Brain microvascular endothelial cell (primary cell): ENCODE measurements at regions not wholly inside any gene's neighbourhood (a gene's known extent, or its start where the extent isn't known, plus 50 kb on each side); places are given as distances from the start of the nearest gene placed in this dataset.

Experiments
- DNase-seq: peaks from one replicate; pipeline ENCODE4 v3.0.0-alpha.2; 2020
- H3K27ac ChIP-seq: fragments of 250-450 bp; sonication (Bioruptor Pico); 2 replicates; pipeline ENCODE4 v1.5.1; 2020; ENCODE audit warnings: mild to moderate bottlenecking, moderate library complexity
- H3K27me3 ChIP-seq: fragments of 250-450 bp; sonication (Bioruptor Pico); replicated peaks from 2 replicates; pipeline ENCODE4 v1.5.1; 2020; ENCODE audit warnings: mild to moderate bottlenecking
- H3K36me3 ChIP-seq: fragments of 250-450 bp; sonication (Bioruptor Pico); replicated peaks from 2 replicates; pipeline ENCODE4 v1.5.1; 2020; ENCODE audit warnings: mild to moderate bottlenecking
- H3K4me3 ChIP-seq: 2 replicates; pipeline ENCODE4 v1.5.1; 2011; ENCODE audit warnings: low read depth, mild to moderate bottlenecking, control low read depth, low read length, moderate library complexity
- in situ Hi-C: cut with HindIII; loops from 2 replicates; pipeline ENCODE4 v1.10.0; 2017; ENCODE audit warnings: low sequenced_read_pairs, low pct_ligation_motif_present
- TF ChIP-seq, protein P1 (sequence below): IDR thresholded peaks from 2 replicates; pipeline ENCODE4 v1.5.1; 2011; ENCODE audit warnings: low read depth, mild to moderate bottlenecking, moderate library complexity, low read length, control low read depth, inconsistent platforms; ENCODE audit errors: missing control alignments

DNA sequence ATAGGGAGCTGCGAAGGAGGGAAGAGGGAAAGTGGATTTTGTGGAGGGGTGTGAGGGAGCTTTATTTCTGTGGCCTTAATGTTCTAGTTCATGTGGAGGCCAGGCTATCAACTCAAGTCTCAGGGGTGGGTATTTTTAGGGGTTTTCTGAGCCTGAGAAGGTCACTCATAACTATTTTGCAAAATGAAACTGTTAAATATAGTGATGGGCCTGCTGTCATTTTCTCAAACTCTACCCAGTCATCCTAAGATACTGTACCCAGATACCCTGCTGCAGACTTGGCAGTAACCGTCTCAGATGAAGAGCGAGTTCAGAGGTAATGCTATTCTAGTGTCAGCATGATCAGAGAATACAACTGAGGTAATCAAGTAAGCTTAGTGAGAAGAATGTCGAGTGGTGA lies 545.0 kb upstream of the TBL1XR1 start:
- H3K27ac ChIP-seq: no peak overlapping the region
- TF ChIP-seq, protein P1, sequence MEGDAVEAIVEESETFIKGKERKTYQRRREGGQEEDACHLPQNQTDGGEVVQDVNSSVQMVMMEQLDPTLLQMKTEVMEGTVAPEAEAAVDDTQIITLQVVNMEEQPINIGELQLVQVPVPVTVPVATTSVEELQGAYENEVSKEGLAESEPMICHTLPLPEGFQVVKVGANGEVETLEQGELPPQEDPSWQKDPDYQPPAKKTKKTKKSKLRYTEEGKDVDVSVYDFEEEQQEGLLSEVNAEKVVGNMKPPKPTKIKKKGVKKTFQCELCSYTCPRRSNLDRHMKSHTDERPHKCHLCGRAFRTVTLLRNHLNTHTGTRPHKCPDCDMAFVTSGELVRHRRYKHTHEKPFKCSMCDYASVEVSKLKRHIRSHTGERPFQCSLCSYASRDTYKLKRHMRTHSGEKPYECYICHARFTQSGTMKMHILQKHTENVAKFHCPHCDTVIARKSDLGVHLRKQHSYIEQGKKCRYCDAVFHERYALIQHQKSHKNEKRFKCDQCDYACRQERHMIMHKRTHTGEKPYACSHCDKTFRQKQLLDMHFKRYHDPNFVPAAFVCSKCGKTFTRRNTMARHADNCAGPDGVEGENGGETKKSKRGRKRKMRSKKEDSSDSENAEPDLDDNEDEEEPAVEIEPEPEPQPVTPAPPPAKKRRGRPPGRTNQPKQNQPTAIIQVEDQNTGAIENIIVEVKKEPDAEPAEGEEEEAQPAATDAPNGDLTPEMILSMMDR: no peak
- in situ Hi-C loops: no loop called here
- DNase-seq: no peak
- H3K36me3 ChIP-seq: no peaks in the 10 kb centered on the region
- no peak overlapping the region for H3K4me3 ChIP-seq
- H3K27me3 ChIP-seq: no peaks in the 10 kb centered on the region

DNA sequence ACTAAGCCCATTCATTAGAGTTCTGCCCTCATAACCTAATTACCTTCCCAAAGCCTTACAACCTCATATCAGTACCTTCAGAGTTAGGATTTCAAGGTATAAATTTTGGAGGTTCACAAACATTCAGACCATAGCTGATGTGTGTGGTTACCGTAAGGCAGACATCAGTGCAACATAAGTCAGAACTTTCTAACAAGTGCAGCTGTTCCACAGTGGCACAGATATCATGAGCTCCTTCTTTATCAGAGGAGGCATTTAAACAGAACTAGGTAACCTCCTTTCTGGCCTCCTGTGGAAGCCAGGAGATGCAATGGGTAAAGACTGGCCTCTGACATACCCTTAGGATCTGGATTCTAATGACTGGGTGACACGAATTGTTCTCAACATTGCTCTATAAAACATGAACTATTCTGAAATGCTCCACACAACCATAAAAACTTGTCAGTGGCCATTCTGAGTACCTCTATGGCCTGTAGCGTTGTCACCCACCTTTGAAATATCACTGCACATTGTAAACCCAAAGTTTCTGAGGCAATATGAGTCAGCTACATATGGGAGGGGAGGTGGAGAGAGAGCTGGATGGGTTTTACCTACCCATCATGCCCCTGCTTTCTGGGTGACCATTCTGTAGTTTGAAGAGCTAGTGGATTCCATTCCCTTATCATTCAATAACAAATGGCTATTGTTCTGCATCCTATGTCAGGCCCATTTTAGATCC lies 546.0 kb upstream of the TBL1XR1 start:
- Histone ChIP-seq H3K27me3 (no peaks in the 10 kb centered on the region), H3K4me3 (no peak overlapping the region), H3K36me3 (no peaks in the 10 kb centered on the region), H3K27ac (no peak overlapping the region)
- in situ Hi-C loops: no loop called here
- TF ChIP-seq, protein P1: no peak
- no peak for DNase-seq

DNA sequence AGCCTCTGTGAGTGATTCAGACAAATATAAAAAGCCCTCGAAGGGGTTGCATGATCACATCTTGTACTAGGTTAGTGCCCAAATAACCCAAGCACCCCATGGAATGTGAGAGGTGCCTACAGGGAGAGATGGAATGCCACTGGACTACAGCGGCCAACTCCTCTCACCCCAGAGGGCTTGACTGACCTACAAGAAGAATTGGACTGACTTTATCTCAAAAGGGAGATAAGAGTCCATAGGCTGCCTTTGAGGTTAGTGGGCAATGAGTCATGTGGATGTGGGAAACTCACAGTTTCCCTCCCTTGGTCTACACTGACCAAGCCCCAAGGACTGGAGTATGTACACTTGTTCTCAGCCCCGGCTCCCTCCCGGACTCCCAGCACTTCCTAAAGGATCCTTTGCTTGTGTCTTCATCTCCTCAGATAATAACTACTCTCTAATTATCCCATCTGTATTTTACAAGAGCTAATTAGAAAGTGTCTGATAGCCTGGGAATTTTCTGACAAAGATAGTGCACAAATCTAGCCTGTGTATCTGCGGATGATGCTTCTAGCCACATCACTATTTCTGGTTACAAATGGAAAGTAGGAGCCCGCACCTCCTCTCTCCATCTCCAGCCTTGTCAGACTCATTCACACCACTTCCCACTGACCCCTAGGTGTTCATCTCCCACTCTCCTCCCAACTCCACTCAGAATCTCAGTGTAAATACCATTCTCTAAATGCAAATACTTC lies 547.8 kb upstream of the TBL1XR1 start:
- peak; percentile 92 for DNase-seq

DNA sequence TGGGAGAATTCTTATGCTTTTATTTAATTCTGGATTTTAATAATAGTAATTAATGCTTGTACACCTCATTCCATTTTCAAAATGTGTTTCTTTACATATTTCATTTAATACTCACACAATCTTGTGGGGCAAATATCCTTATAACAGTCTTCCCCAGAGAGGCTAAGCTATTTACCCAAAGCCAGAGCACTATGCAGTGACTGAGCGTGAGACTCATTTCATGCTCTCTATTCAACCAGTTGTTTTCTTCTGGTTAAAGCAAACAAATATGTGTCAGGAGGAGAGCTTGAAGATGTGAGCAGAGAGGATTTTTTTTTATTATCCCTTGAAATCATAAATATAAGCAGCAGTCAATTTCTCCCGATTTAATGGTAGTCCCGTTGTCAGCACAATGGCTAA lies 548.3 kb upstream of the TBL1XR1 start:
- DNase-seq: no peak
- no peak overlapping the region for H3K4me3 ChIP-seq
- peak overlapping the region; percentile 39 for H3K27ac ChIP-seq
- H3K27me3 ChIP-seq: no peaks in the 10 kb centered on the region
- in situ Hi-C loops: no loop called here
- TF ChIP-seq, protein P1: no peak
- no peaks in the 10 kb centered on the region for H3K36me3 ChIP-seq

More for the DNA sequence above, 547.8 kb upstream of the TBL1XR1 start:
- Histone ChIP-seq H3K27ac (peak overlapping the region; percentile 39), H3K36me3 (no peaks in the 10 kb centered on the region), H3K4me3 (no peak overlapping the region), H3K27me3 (no peaks in the 10 kb centered on the region)
- in situ Hi-C loops: no loop called here
- TF ChIP-seq, protein P1: no peak

DNA sequence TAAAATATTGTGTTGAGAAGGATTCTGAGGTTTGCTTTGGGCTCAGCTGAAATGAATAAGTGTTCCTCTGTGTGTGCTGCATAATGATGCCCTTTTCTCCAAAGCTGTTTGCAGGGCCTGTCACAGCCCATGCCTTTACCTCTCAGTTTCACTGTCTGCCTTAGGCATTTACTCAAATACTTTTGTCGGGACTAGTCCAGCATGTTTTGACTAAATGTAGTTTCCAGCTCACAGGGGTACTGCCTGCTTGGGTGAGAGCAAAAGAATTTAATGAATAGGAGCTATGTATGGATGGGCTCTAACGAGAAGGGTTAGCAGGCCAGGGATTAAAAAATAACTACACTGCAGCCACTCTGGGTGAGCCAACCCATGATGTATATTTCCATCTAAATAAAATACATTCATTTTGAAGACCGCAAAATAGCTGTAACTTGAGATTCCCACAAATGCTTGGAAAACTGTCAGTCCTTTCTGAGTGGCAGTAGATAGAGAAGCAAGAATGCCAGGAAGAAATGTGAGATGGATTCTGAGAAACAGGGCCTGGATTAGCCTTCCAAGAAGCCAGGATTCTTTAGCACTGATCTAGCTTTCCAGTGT lies 549.2 kb upstream of the TBL1XR1 start:
- H3K27me3 ChIP-seq: no peaks in the 10 kb centered on the region
- H3K4me3 ChIP-seq: no peak overlapping the region
- in situ Hi-C loops: no loop called here
- TF ChIP-seq, protein P1: no peak
- DNase-seq: peak; percentile 20
- no peaks in the 10 kb centered on the region for H3K36me3 ChIP-seq
- H3K27ac ChIP-seq: no peak overlapping the region
